ENCODE measurements at regions not wholly inside any gene's neighbourhood (a gene's known extent, or its start where the extent isn't known, plus 50 kb on each side); places are given as distances from the start of the nearest gene placed in this dataset.

GRCh38 chr1:3965693-3966092 lies 65.6 kb upstream of the C1orf174 start:
- TF ChIP-seq CTCF (IDR thresholded peaks at IDR 0.05) = no peak
- no peak overlapping the region for H3K27ac Mint-ChIP-seq
- H3K27me3 Mint-ChIP-seq (ENCODE audit: insufficient read depth) = no peaks in the 10 kb centered on the region; the same call in 1 of the 2 replicates
- H3K4me1 Mint-ChIP-seq (ENCODE audit: low read depth) = no peaks in the 10 kb centered on the region
- no peak overlapping the region for H3K4me3 Mint-ChIP-seq
- no peak for DNase-seq
- H3K9me3 Mint-ChIP-seq = peaks cover 62% of the 10 kb centered on the region
- 0 out of 2 replicates have a peak, but pooled peaks cover 5% of the 10 kb centered on the region for H3K36me3 Mint-ChIP-seq (ENCODE audit: low read depth)

GRCh38 chr1:3968851-3969250 lies 68.8 kb upstream of the C1orf174 start:
- Mint-ChIP-seq H3K27me3 (ENCODE audit: insufficient read depth) (no peaks in the 10 kb centered on the region; the same call in 1 of the 2 replicates), H3K36me3 (ENCODE audit: low read depth) (peaks cover 5% of the 10 kb centered on the region; the same call in 1 of the 2 replicates), H3K27ac (no peak overlapping the region), H3K4me1 (ENCODE audit: low read depth) (no peaks in the 10 kb centered on the region), H3K4me3 (no peak overlapping the region), H3K9me3 (peaks cover 62% of the 10 kb centered on the region)
- TF ChIP-seq CTCF (IDR thresholded peaks at IDR 0.05) = no peak
- no peak for DNase-seq

GRCh38 chr1:3971981-3972380 lies 71.9 kb upstream of the C1orf174 start:
- no peak for TF ChIP-seq CTCF (IDR thresholded peaks at IDR 0.05)
- Mint-ChIP-seq H3K4me3 (no peak overlapping the region), H3K27ac (no peak overlapping the region), H3K9me3 (peaks cover 76% of the 10 kb centered on the region), H3K36me3 (ENCODE audit: low read depth) (no peaks in the 10 kb centered on the region; the same call in 1 of the 2 replicates), H3K4me1 (ENCODE audit: low read depth) (no peaks in the 10 kb centered on the region), H3K27me3 (ENCODE audit: insufficient read depth) (no peaks in the 10 kb centered on the region)
- DNase-seq = no peak

- H3K36me3 Mint-ChIP-seq (ENCODE audit: low read depth) = no peaks in the 10 kb centered on the region; the same call in 1 of the 2 replicates
- H3K27ac Mint-ChIP-seq = no peak overlapping the region
- H3K4me1 Mint-ChIP-seq (ENCODE audit: low read depth) = no peaks in the 10 kb centered on the region
- no peak for DNase-seq
- H3K9me3 Mint-ChIP-seq = peaks cover 69% of the 10 kb centered on the region
- 0 out of 2 replicates have a peak, but pooled peaks cover 1% of the 10 kb centered on the region for H3K27me3 Mint-ChIP-seq (ENCODE audit: insufficient read depth)
- no peak for TF ChIP-seq CTCF (IDR thresholded peaks at IDR 0.05)
- no peak overlapping the region for H3K4me3 Mint-ChIP-seq
Measured at GRCh38 chr1:3975903-3976630, 76.0 kb upstream of the C1orf174 start.

- Mint-ChIP-seq H3K4me1 (ENCODE audit: low read depth) (no peaks in the 10 kb centered on the region), H3K36me3 (ENCODE audit: low read depth) (no peaks in the 10 kb centered on the region; the same call in 1 of the 2 replicates), H3K4me3 (no peak overlapping the region), H3K27ac (no peak overlapping the region), H3K9me3 (peaks cover 69% of the 10 kb centered on the region), H3K27me3 (ENCODE audit: insufficient read depth) (0 out of 2 replicates have a peak, but pooled peaks cover 4% of the 10 kb centered on the region)
- no peak for DNase-seq
- TF ChIP-seq CTCF (IDR thresholded peaks at IDR 0.05) = no peak
Measured at GRCh38 chr1:3976821-3977220, 76.7 kb upstream of the C1orf174 start.
